Muscle layer of duodenum (tissue), 2 donors: ENCODE measurements at regions not wholly inside any gene's neighbourhood (a gene's known extent, or its start where the extent isn't known, plus 50 kb on each side); places are given as distances from the start of the nearest gene placed in this dataset.

Source experiments
- H3K27ac ChIP-seq: one replicate; pipeline ENCODE4 v1.7.0; 2013; ENCODE audit warnings: mild to moderate bottlenecking, low read length
- H3K27me3 ChIP-seq: one replicate; pipeline ENCODE4 v1.7.0; 2013; ENCODE audit warnings: low read depth, mild to moderate bottlenecking, control low read depth, low read length
- H3K36me3 ChIP-seq, 2 donors: one replicate each; pipeline ENCODE4 v1.7.0; 2013; ENCODE audit warnings: low read length in 2 of 2, control low read depth in 1 of 2, mild to moderate bottlenecking in 1 of 2; ENCODE audit not compliant: insufficient read depth in 2 of 2, control insufficient read depth in 1 of 2
- H3K4me1 ChIP-seq, 2 donors: one replicate each; pipeline ENCODE4 v1.7.0; 2013; ENCODE audit warnings: low read length in 2 of 2, mild to moderate bottlenecking in 2 of 2, control low read depth in 1 of 2, moderate library complexity in 1 of 2; ENCODE audit not compliant: insufficient read depth in 2 of 2, control insufficient read depth in 1 of 2
- H3K4me3 ChIP-seq, 2 donors: one replicate each; pipeline ENCODE4 v1.7.0; 2013; ENCODE audit warnings: low read length in 2 of 2, low read depth in 1 of 2, mild to moderate bottlenecking in 1 of 2
- H3K9me3 ChIP-seq, 2 donors: one replicate each; pipeline ENCODE4 v1.7.0; 2013; ENCODE audit warnings: low read length in 2 of 2, control low read depth in 1 of 2, mild to moderate bottlenecking in 1 of 2; ENCODE audit not compliant: control insufficient read depth in 1 of 2
- donor health status: healthy.

GRCh38 chr2:198408171-198408570 is 603.8 kb downstream of the PLCL1 start:
- H3K4me3 ChIP-seq, result no peak overlapping the region
- no peak overlapping the region for H3K27ac ChIP-seq
- H3K4me1 ChIP-seq, result no peaks in the 10 kb centered on the region
- H3K27me3 ChIP-seq, result no peaks in the 10 kb centered on the region
- no peaks in the 10 kb centered on the region for H3K9me3 ChIP-seq
- H3K36me3 ChIP-seq, result no peaks in the 10 kb centered on the region

GRCh38 chr2:198405311-198405710 is 600.9 kb downstream of the PLCL1 start:
- H3K9me3 ChIP-seq, result no peaks in the 10 kb centered on the region
- H3K4me1 ChIP-seq, result no peaks in the 10 kb centered on the region
- H3K36me3 ChIP-seq, result no peaks in the 10 kb centered on the region
- no peak overlapping the region for H3K4me3 ChIP-seq
- H3K27me3 ChIP-seq, result no peaks in the 10 kb centered on the region
- no peak overlapping the region for H3K27ac ChIP-seq

GRCh38 chr2:198401644-198402043 is 597.3 kb downstream of the PLCL1 start:
- Histone ChIP-seq H3K36me3 (no peaks in the 10 kb centered on the region), H3K4me3 (no peak overlapping the region), H3K27ac (no peak overlapping the region), H3K27me3 (no peaks in the 10 kb centered on the region), H3K9me3 (no peaks in the 10 kb centered on the region), H3K4me1 (no peaks in the 10 kb centered on the region)

GRCh38 chr2:198400999-198401398 is 596.6 kb downstream of the PLCL1 start:
- no peak overlapping the region for H3K27ac ChIP-seq
- no peaks in the 10 kb centered on the region for H3K4me1 ChIP-seq
- H3K9me3 ChIP-seq, result no peaks in the 10 kb centered on the region
- no peaks in the 10 kb centered on the region for H3K36me3 ChIP-seq
- no peak overlapping the region for H3K4me3 ChIP-seq
- no peaks in the 10 kb centered on the region for H3K27me3 ChIP-seq

GRCh38 chr2:198394208-198394607 is 589.8 kb downstream of the PLCL1 start:
- no peak overlapping the region for H3K27ac ChIP-seq
- no peaks in the 10 kb centered on the region for H3K4me1 ChIP-seq
- H3K36me3 ChIP-seq, result no peaks in the 10 kb centered on the region
- H3K4me3 ChIP-seq, result no peak overlapping the region
- no peaks in the 10 kb centered on the region for H3K27me3 ChIP-seq
- no peaks in the 10 kb centered on the region for H3K9me3 ChIP-seq

GRCh38 chr2:198390670-198391069 is 586.3 kb downstream of the PLCL1 start:
- Histone ChIP-seq H3K4me1 (no peaks in the 10 kb centered on the region), H3K36me3 (no peaks in the 10 kb centered on the region), H3K9me3 (no peaks in the 10 kb centered on the region), H3K27me3 (no peaks in the 10 kb centered on the region), H3K27ac (no peak overlapping the region), H3K4me3 (no peak overlapping the region)

GRCh38 chr2:198387677-198388076 is 583.3 kb downstream of the PLCL1 start:
- H3K4me3 ChIP-seq, result no peak overlapping the region
- H3K27ac ChIP-seq, result no peak overlapping the region
- no peaks in the 10 kb centered on the region for H3K4me1 ChIP-seq
- H3K9me3 ChIP-seq, result no peaks in the 10 kb centered on the region
- no peaks in the 10 kb centered on the region for H3K27me3 ChIP-seq
- H3K36me3 ChIP-seq, result no peaks in the 10 kb centered on the region

GRCh38 chr2:198385856-198386255 is 581.5 kb downstream of the PLCL1 start:
- H3K27me3 ChIP-seq, result no peaks in the 10 kb centered on the region
- H3K4me1 ChIP-seq, result no peaks in the 10 kb centered on the region
- H3K36me3 ChIP-seq, result no peaks in the 10 kb centered on the region
- no peak overlapping the region for H3K4me3 ChIP-seq
- H3K27ac ChIP-seq, result no peak overlapping the region
- no peaks in the 10 kb centered on the region for H3K9me3 ChIP-seq

GRCh38 chr2:198385326-198385725 is 580.9 kb downstream of the PLCL1 start:
- Histone ChIP-seq H3K36me3 (no peaks in the 10 kb centered on the region), H3K27me3 (no peaks in the 10 kb centered on the region)

GRCh38 chr2:198383392-198383791 is 579.0 kb downstream of the PLCL1 start:
- Histone ChIP-seq H3K9me3 (no peaks in the 10 kb centered on the region), H3K4me1 (no peaks in the 10 kb centered on the region), H3K36me3 (no peaks in the 10 kb centered on the region), H3K27ac (no peak overlapping the region), H3K4me3 (no peak overlapping the region), H3K27me3 (no peaks in the 10 kb centered on the region)

More at GRCh38 chr2:198385326-198385725, 580.9 kb downstream of the PLCL1 start:
- H3K27ac ChIP-seq, result no peak overlapping the region
- no peaks in the 10 kb centered on the region for H3K4me1 ChIP-seq
- no peak overlapping the region for H3K4me3 ChIP-seq
- H3K9me3 ChIP-seq, result no peaks in the 10 kb centered on the region

- no peaks in the 10 kb centered on the region for H3K9me3 ChIP-seq
- no peaks in the 10 kb centered on the region for H3K36me3 ChIP-seq
- H3K4me3 ChIP-seq, result no peak overlapping the region
- H3K27me3 ChIP-seq, result no peaks in the 10 kb centered on the region
- H3K4me1 ChIP-seq, result no peaks in the 10 kb centered on the region
- no peak overlapping the region for H3K27ac ChIP-seq
These were observed 578.4 kb downstream of the PLCL1 start for GRCh38 chr2:198382811-198383210.

- no peak overlapping the region for H3K27ac ChIP-seq
- H3K36me3 ChIP-seq, result no peaks in the 10 kb centered on the region
- H3K4me3 ChIP-seq, result no peak overlapping the region
- no peaks in the 10 kb centered on the region for H3K4me1 ChIP-seq
- no peaks in the 10 kb centered on the region for H3K27me3 ChIP-seq
- no peaks in the 10 kb centered on the region for H3K9me3 ChIP-seq
These were observed 572.3 kb downstream of the PLCL1 start for GRCh38 chr2:198376677-198377076.
